Stimulated activated CD8-positive, alpha-beta memory T cell treated with anti-CD3 and anti-CD28 coated beads, Interleukin-4, amount 100 ng/mL, for 4 hours (primary cell): ENCODE measurements at regions not wholly inside any gene's neighbourhood (a gene's known extent, or its start where the extent isn't known, plus 50 kb on each side); places are given as distances from the start of the nearest gene placed in this dataset.

Source experiments
- DNase-seq, 2 donors: peaks; one replicate each; pipeline ENCODE4 v3.0.0-alpha.2; 2020; ENCODE audit warnings: low read depth in 2 of 2, low spot score in 1 of 2

- DNase-seq, result no peak
Observed at GRCh38 chr3:182668541-182668940, 124.8 kb upstream of the ATP11B start.

- DNase-seq, result no peak
Observed at GRCh38 chr3:182668974-182669373, 124.3 kb upstream of the ATP11B start.

DNA sequence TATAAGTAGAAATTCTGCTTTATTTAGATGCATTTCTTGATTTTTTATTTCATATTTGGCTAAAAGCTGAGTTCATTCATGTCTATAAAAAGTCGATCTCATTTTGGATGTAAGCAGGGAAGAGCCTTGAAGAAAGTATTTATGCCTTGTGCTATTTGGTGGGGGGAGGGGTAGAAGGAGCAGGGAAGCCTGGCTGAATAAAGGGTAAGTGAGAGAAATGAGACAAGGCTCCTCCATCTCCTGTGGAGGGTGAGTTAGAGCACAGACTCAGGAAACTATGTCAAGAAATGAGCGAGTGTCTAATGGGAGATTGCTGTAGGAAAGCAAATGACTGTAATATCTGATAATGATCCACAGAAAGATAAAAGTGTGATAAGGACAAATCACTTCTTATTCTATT lies 121.8 kb upstream of the ATP11B start:
- DNase-seq, result no peak

GRCh38 chr3:182671942-182672341 lies 121.4 kb upstream of the ATP11B start:
- DNase-seq, result no peak

DNA sequence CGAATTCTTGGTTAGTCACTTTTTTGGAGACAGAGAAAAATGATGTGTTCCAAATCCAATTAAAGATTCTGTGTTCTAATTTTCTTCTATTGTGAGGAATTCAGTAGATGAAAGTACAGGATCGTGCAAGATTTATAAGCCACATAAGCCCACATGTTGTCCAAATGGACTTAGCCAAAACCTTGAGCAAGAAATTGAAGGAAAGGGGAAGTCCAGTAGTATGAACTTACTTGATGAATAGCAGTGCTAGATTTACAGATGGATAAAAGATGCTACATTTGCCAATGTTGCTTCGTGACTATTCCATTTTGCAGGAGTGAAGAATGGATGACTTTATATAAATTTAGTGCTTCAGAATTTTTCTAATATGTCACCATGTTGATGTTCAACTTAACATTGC lies 120.0 kb upstream of the ATP11B start:
- DNase-seq, result no peak

DNA sequence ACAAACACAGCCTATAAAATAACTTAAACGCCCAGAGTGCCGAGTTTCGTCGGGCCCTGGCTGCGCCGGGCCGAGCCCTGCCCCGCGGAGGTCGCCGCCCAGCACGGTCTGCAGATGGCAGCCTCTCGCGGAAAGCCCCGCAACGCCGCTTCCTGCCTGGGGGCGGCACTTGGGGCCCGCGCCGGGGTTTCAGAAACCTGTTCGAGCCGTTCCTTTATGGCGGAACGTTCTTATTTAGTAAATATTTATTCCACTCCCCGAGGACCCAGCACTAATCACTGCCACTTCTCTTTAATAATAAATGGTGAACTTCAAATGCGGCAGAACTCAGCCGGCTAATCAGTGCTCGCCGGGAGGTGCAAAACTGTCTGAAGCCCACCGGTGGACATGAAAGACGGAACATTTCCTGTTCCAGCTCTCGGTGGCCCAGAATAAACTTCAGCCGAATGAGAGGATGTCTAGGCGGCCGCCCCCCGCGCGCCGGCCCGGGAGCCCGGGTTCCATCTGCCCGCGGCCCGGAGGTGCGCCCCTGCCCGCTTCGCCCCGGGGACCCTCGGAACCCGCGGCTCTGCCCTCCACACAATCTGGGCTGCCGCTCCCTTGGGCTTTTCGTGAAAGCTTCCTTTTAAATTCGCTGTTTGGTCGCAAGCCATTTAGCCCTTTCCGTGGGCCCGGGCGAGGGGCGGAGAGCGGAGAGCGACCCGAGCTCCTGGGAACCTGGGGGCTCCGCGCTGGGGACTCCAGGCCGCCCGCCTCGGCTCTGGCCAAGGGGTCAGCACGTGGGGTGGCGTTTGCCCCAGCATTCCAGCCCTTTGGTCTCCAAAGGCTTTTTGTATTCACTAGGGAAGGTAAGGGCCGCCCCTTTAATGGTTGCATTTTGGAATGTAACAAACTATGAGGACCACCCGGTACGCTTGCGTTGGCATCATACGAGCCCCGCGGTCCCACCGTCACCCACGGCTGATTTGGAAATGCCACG lies 110.8 kb upstream of the ATP11B start:
- peak in 1 of 2 donors; percentile 12 for DNase-seq

- peak in 1 of 2 donors; percentile 28 for DNase-seq
Observed at GRCh38 chr3:182683453-182683852, 109.9 kb upstream of the ATP11B start.

DNA sequence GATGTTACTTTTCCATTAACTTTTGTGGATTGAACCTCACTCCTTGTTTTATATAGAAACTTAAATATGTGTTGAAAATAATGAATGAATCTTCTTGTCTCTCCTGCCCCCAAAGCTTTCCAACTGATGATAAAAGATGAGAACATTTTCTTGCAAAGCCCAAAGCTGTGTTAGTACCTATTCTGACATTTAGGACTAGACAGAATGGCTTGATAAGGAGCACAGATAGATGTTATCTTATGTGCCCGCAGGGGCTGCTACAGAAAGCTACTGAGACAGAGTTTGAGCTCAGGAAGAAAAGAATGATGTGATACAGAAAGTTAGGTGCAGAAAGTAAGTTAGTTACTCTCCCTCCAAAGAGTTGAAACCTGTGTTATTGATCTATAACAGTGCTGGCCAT lies 109.4 kb upstream of the ATP11B start:
- DNase-seq, result no peak

- DNase-seq, result no peak
Observed at GRCh38 chr3:182686033-182686886, 107.0 kb upstream of the ATP11B start.

GRCh38 chr3:182690172-182690571 lies 103.1 kb upstream of the ATP11B start:
- no peak for DNase-seq

GRCh38 chr3:182692021-182692420 lies 101.3 kb upstream of the ATP11B start:
- no peak for DNase-seq

GRCh38 chr3:182692695-182693094 lies 100.6 kb upstream of the ATP11B start:
- no peak for DNase-seq

- DNase-seq, result no peak
Observed at GRCh38 chr3:182693723-182694122, 99.6 kb upstream of the ATP11B start.

DNA sequence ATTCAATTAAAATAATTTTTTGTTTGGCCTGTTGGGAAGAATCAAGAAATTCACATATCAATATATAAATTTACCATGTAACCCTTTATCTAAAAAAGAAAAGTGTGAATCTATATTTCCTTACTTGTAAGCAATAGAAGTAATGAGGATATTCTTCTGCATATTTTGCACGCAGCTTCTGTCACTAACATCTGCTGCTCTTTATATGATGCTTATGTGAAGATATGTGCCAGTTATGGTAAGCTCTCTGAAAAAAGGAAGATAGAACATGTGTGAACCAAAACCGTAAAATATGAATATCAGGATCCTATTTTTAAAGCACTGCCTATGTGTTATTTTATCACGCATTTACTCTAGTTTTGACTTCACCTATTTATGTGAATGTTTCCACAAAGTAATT lies 96.4 kb upstream of the ATP11B start:
- no peak for DNase-seq

GRCh38 chr3:182697345-182697919 lies 95.9 kb upstream of the ATP11B start:
- no peak for DNase-seq

GRCh38 chr3:182698078-182698477 lies 95.2 kb upstream of the ATP11B start:
- DNase-seq, result no peak

GRCh38 chr3:182699550-182700170 lies 93.6 kb upstream of the ATP11B start:
- DNase-seq, result no peak

GRCh38 chr3:182702216-182702615 lies 91.1 kb upstream of the ATP11B start:
- no peak for DNase-seq

DNA sequence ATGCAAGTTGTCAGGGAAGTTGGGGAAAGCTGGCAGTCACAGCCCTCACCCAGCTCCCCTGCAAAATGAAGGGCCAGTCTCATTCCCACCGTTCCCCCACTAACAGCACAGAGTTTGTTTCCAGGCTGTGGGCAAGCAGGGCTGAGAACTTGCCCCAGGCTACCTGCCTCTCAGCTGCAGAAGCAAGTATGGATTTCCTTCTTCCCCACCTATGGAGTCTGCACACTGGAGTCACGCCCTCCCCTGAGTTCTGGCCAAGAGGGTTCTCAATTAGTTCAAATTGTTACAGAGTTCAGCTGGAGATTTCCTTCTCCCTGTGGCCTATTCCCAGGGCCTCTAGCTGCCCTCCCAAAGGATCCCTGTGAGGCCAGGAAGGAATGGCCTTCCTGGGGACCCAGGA lies 90.1 kb upstream of the ATP11B start:
- no peak for DNase-seq

DNA sequence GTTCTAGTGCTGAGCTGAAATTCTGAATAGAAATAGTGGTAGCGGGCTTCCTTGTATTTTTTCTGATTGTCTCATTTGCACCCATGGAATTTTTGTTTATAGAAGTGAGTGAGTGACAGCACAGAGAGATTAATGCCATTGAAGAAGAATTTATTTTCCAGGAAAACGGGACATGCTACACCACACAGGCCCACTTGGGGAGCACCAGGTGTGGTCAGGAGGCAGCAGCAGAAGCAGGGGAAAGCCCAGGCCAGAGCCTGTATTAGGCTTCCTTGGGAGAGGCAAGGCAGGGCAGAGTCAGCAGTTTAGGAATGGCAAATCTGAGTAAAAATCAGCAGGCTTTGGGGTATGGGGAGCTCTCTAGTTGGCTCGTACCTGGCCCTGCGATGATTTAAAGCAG lies 88.4 kb upstream of the ATP11B start:
- DNase-seq, result no peak

DNA sequence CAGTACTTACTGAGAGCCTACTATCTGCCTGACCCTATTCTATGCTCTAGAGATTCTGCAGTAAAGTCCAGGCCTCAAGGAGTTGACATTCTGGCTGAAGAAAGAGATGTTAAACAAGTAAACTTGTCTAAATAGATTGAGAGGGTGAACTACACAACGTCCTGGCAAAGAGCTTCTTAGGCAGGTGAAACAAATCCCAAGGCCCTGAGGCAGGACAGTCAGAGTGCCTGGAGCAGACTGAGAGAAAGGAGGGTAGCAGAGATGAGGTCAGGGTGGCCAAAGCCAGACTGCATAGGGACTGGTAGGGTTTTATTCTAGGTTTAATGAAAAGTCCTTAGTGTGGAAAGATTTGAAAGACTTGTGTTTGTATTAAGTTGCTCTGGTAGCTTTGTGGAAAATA lies 84.5 kb upstream of the ATP11B start:
- no peak for DNase-seq
